Kidney epithelial cell (primary cell): ENCODE measurements at regions not wholly inside any gene's neighbourhood (a gene's known extent, or its start where the extent isn't known, plus 50 kb on each side); places are given as distances from the start of the nearest gene placed in this dataset.

Experiments
- DNase-seq: peaks from one replicate; pipeline ENCODE4 v3.0.0-alpha.2; 2010; ENCODE audit warnings: low read depth
- H3K27me3 ChIP-seq: 2 replicates; pipeline ENCODE4 v1.6.0; 2011; ENCODE audit warnings: low read length; ENCODE audit not compliant: control insufficient read depth, insufficient read depth
- H3K36me3 ChIP-seq: 2 replicates; pipeline ENCODE4 v1.5.1; 2011; ENCODE audit warnings: low read length; ENCODE audit not compliant: control insufficient read depth, insufficient read depth
- H3K4me3 ChIP-seq: 2 replicates; pipeline ENCODE4 v1.5.1; 2011; ENCODE audit warnings: low read depth, mild to moderate bottlenecking, control low read depth, low read length
- TF ChIP-seq, protein P1 (sequence below): IDR thresholded peaks from 2 replicates; pipeline ENCODE4 v1.5.1; 2011; ENCODE audit warnings: mild to moderate bottlenecking, moderate library complexity, low read length, control low read depth, inconsistent platforms; ENCODE audit not compliant: insufficient read depth, poor library complexity, severe bottlenecking

- H3K36me3 ChIP-seq: no peaks in the 10 kb centered on the region
- TF ChIP-seq, protein P1, sequence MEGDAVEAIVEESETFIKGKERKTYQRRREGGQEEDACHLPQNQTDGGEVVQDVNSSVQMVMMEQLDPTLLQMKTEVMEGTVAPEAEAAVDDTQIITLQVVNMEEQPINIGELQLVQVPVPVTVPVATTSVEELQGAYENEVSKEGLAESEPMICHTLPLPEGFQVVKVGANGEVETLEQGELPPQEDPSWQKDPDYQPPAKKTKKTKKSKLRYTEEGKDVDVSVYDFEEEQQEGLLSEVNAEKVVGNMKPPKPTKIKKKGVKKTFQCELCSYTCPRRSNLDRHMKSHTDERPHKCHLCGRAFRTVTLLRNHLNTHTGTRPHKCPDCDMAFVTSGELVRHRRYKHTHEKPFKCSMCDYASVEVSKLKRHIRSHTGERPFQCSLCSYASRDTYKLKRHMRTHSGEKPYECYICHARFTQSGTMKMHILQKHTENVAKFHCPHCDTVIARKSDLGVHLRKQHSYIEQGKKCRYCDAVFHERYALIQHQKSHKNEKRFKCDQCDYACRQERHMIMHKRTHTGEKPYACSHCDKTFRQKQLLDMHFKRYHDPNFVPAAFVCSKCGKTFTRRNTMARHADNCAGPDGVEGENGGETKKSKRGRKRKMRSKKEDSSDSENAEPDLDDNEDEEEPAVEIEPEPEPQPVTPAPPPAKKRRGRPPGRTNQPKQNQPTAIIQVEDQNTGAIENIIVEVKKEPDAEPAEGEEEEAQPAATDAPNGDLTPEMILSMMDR: peak; percentile 84
- no peaks in the 10 kb centered on the region for H3K27me3 ChIP-seq
- H3K4me3 ChIP-seq: no peak overlapping the region
- peak; percentile 29 for DNase-seq
These were observed 597.9 kb upstream of the ADAMTS5 start for GRCh38 chr21:27564684-27565301.

GRCh38 chr21:27562303-27562702 lies 595.4 kb upstream of the ADAMTS5 start:
- H3K27me3 ChIP-seq: no peaks in the 10 kb centered on the region
- H3K4me3 ChIP-seq: no peak overlapping the region
- TF ChIP-seq, protein P1: no peak
- no peak for DNase-seq
- H3K36me3 ChIP-seq: no peaks in the 10 kb centered on the region

- DNase-seq: no peak
- TF ChIP-seq, protein P1: no peak
- Histone ChIP-seq H3K27me3 (no peaks in the 10 kb centered on the region), H3K4me3 (no peak overlapping the region), H3K36me3 (no peaks in the 10 kb centered on the region)
These were observed 594.2 kb upstream of the ADAMTS5 start for GRCh38 chr21:27561116-27561515.

- DNase-seq: no peak
- no peak overlapping the region for H3K4me3 ChIP-seq
- H3K36me3 ChIP-seq: no peaks in the 10 kb centered on the region
- no peaks in the 10 kb centered on the region for H3K27me3 ChIP-seq
- TF ChIP-seq, protein P1: no peak
These were observed 590.5 kb upstream of the ADAMTS5 start for GRCh38 chr21:27557356-27557755.

DNA sequence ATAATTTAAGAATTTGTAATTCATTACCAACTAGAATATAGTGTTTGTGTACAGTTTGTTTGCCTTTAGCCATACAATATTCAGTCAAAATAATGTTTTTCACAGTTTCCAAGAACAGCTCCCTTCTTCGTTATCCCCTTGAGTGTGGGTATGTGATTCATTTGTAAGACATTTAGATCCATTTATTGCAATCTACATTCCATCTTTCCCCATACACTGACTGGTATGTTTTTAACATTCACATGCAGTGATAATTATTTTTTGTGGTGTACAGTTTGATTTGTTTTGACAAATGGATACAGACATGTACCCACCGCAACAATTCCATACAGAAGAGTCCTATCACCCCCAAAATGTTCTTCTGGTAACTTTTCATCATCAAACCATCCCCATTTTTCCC lies 589.1 kb upstream of the ADAMTS5 start:
- H3K27me3 ChIP-seq: no peaks in the 10 kb centered on the region
- no peak overlapping the region for H3K4me3 ChIP-seq
- no peak for DNase-seq
- no peaks in the 10 kb centered on the region for H3K36me3 ChIP-seq
- TF ChIP-seq, protein P1: no peak

DNA sequence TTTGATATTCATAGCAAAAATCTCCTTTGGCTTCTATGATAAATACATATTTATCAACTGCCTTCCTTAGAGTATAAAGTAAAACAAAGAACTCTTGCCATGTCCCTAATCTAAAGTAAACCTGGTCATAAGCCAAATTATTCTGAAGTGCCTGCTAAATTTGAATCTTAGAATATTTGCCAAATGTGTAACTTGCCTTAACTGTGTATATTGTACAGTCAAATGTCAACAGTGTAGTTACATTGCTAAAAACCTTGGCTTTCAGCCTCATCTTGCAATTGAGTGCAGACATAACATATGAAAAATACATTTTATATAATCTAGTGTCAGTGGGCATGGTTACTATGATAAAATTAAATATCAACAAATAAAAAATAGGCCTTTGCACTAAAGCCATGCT lies 583.4 kb upstream of the ADAMTS5 start:
- no peak for DNase-seq
- H3K4me3 ChIP-seq: no peak overlapping the region
- H3K36me3 ChIP-seq: no peaks in the 10 kb centered on the region
- TF ChIP-seq, protein P1: no peak
- H3K27me3 ChIP-seq: no peaks in the 10 kb centered on the region
